ENCODE measurements at regions not wholly inside any gene's neighbourhood (a gene's known extent, or its start where the extent isn't known, plus 50 kb on each side); places are given as distances from the start of the nearest gene placed in this dataset.
A peak's percentile ranks its signal among the peaks of the same experiment; 100 is the strongest.

- TF ChIP-seq ZNF550 (CRISPR knock-in tag; IDR thresholded peaks at IDR 0.05; ENCODE audit: borderline replicate concordance) (no peak), ZNF138 (CRISPR knock-in tag; IDR thresholded peaks at IDR 0.05; ENCODE audit: low read depth) (no peak), TBP (CRISPR knock-in tag; IDR thresholded peaks at IDR 0.05) (no peak), ZNF552 (CRISPR knock-in tag; IDR thresholded peaks at IDR 0.05; ENCODE audit: borderline replicate concordance) (no peak), TGIF2 (CRISPR knock-in tag; IDR thresholded peaks at IDR 0.05) (no peak), ZSCAN29 (CRISPR knock-in tag; conservative IDR thresholded peaks at IDR 0.05) (no peak), KAT2B (IDR thresholded peaks at IDR 0.05; ENCODE audit: borderline replicate concordance, low read depth, low read length) (no peak), MEIS1 (CRISPR knock-in tag; IDR thresholded peaks at IDR 0.05; ENCODE audit: borderline replicate concordance) (no peak), IKZF5 (CRISPR knock-in tag; IDR thresholded peaks at IDR 0.05) (0 out of 2 replicates have a peak, but pooled peaks have one; percentile 20), ZNF558 (CRISPR knock-in tag; IDR thresholded peaks at IDR 0.05; ENCODE audit: borderline replicate concordance) (no peak), ZBTB3 (CRISPR knock-in tag; IDR thresholded peaks at IDR 0.05; ENCODE audit: borderline replicate concordance, low read depth) (no peak), TBX2 (CRISPR knock-in tag; IDR thresholded peaks at IDR 0.05; ENCODE audit: borderline replicate concordance) (no peak), ZNF432 (CRISPR knock-in tag; IDR thresholded peaks at IDR 0.05; ENCODE audit: borderline replicate concordance) (no peak), ZMYM3 (CRISPR knock-in tag; IDR thresholded peaks at IDR 0.05) (no peak), ZNF639 (CRISPR knock-in tag; conservative IDR thresholded peaks at IDR 0.05) (no peak), HMGXB4 (CRISPR knock-in tag; IDR thresholded peaks at IDR 0.05; ENCODE audit: borderline replicate concordance in 1 of 2, low read depth in 1 of 2) (0 out of 4 replicates have a peak, but pooled peaks of 1 of the 2 experiments have one; percentile 62), KDM2A (CRISPR knock-in tag; IDR thresholded peaks at IDR 0.05; ENCODE audit: borderline replicate concordance, low read depth) (peak; percentile 47; the same call in 1 of the 2 replicates), TFDP2 (CRISPR knock-in tag; IDR thresholded peaks at IDR 0.05) (no peak), JDP2 (CRISPR knock-in tag; IDR thresholded peaks at IDR 0.05; ENCODE audit: borderline replicate concordance) (no peak), MTF2 (CRISPR knock-in tag; IDR thresholded peaks at IDR 0.05; ENCODE audit: borderline replicate concordance) (no peak), CENPX (CRISPR knock-in tag; IDR thresholded peaks at IDR 0.05) (no peak), SOX6 (IDR thresholded peaks at IDR 0.05) (no peak), SOX6 (CRISPR knock-in tag; IDR thresholded peaks at IDR 0.05) (no peak), SP1 (IDR thresholded peaks at IDR 0.05) (no peak), SP1 (CRISPR knock-in tag; IDR thresholded peaks at IDR 0.05) (no peak)
Observed at GRCh38 chr2:203811491-203812221, 55.9 kb upstream of the CTLA4 start (continued).

Data from HepG2 (cell line).